GM23338 (cell line): ENCODE measurements at regions not wholly inside any gene's neighbourhood (a gene's known extent, or its start where the extent isn't known, plus 50 kb on each side); places are given as distances from the start of the nearest gene placed in this dataset.

Experiments used
- ATAC-seq: fragments of 200-7000 bp; cut with Tn5 transposase; 3 replicates; pipeline ENCODE4 v1.9.1; 2020
- DNase-seq: peaks from one replicate; pipeline ENCODE4 v3.0.0-alpha.2; 2015; ENCODE audit warnings: low spot score
- H2AFZ ChIP-seq: fragments of 200-600 bp; sonication (generic); 2 replicates; pipeline ENCODE4 v1.8.0; 2016; ENCODE audit warnings: antibody characterized with exemption, mild to moderate bottlenecking, moderate library complexity
- H3F3A ChIP-seq: fragments of 200-600 bp; sonication (generic); replicated peaks from 2 replicates; pipeline ENCODE4 v1.8.0; 2017; ENCODE audit warnings: antibody characterized with exemption, mixed run types, low read depth
- H3K27ac ChIP-seq: fragments of 200-600 bp; sonication (generic); 2 replicates; pipeline ENCODE4 v1.6.1; 2016; ENCODE audit warnings: low read depth
- H3K27me3 ChIP-seq: fragments of 200-600 bp; sonication (generic); 2 replicates; pipeline ENCODE4 v1.8.0; 2016; ENCODE audit warnings: mild to moderate bottlenecking, mixed run types, moderate library complexity; ENCODE audit not compliant: insufficient read depth
- H3K36me3 ChIP-seq: fragments of 200-600 bp; sonication (generic); 2 replicates; pipeline ENCODE4 v1.8.0; 2016; ENCODE audit warnings: mild to moderate bottlenecking; ENCODE audit not compliant: insufficient read depth
- H3K4me1 ChIP-seq: fragments of 200-600 bp; sonication (generic); 2 replicates; pipeline ENCODE4 v1.8.0; 2016; ENCODE audit warnings: mild to moderate bottlenecking, moderate library complexity; ENCODE audit not compliant: insufficient read depth
- H3K4me2 ChIP-seq: fragments of 200-600 bp; sonication (generic); 2 replicates; pipeline ENCODE4 v1.7.1; 2017; ENCODE audit warnings: mixed run types
- H3K4me3 ChIP-seq: fragments of 200-600 bp; sonication (generic); 2 replicates; pipeline ENCODE4 v1.6.1; 2016; ENCODE audit warnings: mixed run types
- H3K79me2 ChIP-seq: fragments of 200-600 bp; sonication (generic); replicated peaks from 2 replicates; pipeline ENCODE4 v1.8.0; 2017; ENCODE audit warnings: mild to moderate bottlenecking; ENCODE audit not compliant: insufficient read depth
- H3K9me2 ChIP-seq: fragments of 200-600 bp; sonication (generic); 2 replicates; pipeline ENCODE4 v1.8.0; 2017; ENCODE audit not compliant: insufficient read depth
- H4K20me1 ChIP-seq: fragments of 200-600 bp; sonication (generic); replicated peaks from 2 replicates; pipeline ENCODE4 v1.8.0; 2017; ENCODE audit warnings: mild to moderate bottlenecking; ENCODE audit not compliant: insufficient read depth
- H3K27ac Mint-ChIP-seq: 2 replicates; pipeline ENCODE4 v1.8.0; 2020; ENCODE audit warnings: inconsistent platforms, mild to moderate bottlenecking, moderate library complexity, mixed read lengths
- H3K27me3 Mint-ChIP-seq: 3 replicates; pipeline ENCODE4 v1.8.0; 2022; ENCODE audit warnings: low read depth, mild to moderate bottlenecking, moderate library complexity, mixed read lengths, inconsistent platforms; ENCODE audit not compliant: insufficient read depth, poor library complexity
- H3K36me3 Mint-ChIP-seq: 3 replicates; pipeline ENCODE4 v1.8.0; 2021; ENCODE audit warnings: low read depth, mild to moderate bottlenecking, inconsistent platforms, moderate library complexity, mixed read lengths
- H3K4me1 Mint-ChIP-seq: 3 replicates; pipeline ENCODE4 v1.8.0; 2020; ENCODE audit warnings: mild to moderate bottlenecking, inconsistent platforms, mixed read lengths
- H3K4me3 Mint-ChIP-seq: 3 replicates; pipeline ENCODE4 v1.8.0; 2021; ENCODE audit warnings: moderate library complexity, mild to moderate bottlenecking, inconsistent platforms, mixed read lengths
- H3K9me3 Mint-ChIP-seq: 3 replicates; pipeline ENCODE4 v1.8.0; 2020; ENCODE audit warnings: moderate library complexity, mild to moderate bottlenecking, inconsistent platforms, mixed read lengths
- CREB1 ChIP-seq: fragments of 250-450 bp; sonication (Bioruptor Pico); IDR thresholded peaks from 2 replicates; pipeline ENCODE4 v1.5.0; 2020; ENCODE audit warnings: low read depth, mild to moderate bottlenecking, moderate library complexity
- CTCF ChIP-seq, 2 experiments: fragments of 200-600 bp in 1 of 2; sonication (generic) in 1 of 2; conservative IDR thresholded peaks; 2 replicates each; pipeline versions ENCODE4 v1.5.1 to v1.6.1; 2016 to 2017; ENCODE audit warnings: antibody characterized with exemption in 2 of 2, low read depth in 2 of 2, mild to moderate bottlenecking in 2 of 2, moderate library complexity in 1 of 2
- EZH2phosphoT487 ChIP-seq: fragments of 200-600 bp; sonication (generic); IDR thresholded peaks from one replicate; pipeline ENCODE4 v1.8.1; 2018; ENCODE audit warnings: antibody characterized with exemption; ENCODE audit not compliant: unreplicated experiment
- JUNB ChIP-seq: IDR thresholded peaks from one replicate; pipeline ENCODE4 v1.6.1; 2016; ENCODE audit warnings: antibody characterized with exemption; ENCODE audit not compliant: unreplicated experiment
- NANOG ChIP-seq: IDR thresholded peaks from 2 replicates; pipeline ENCODE4 v1.6.1; 2016; ENCODE audit warnings: antibody characterized with exemption, borderline replicate concordance
- POLR2AphosphoS5 ChIP-seq: IDR thresholded peaks from 2 replicates; pipeline ENCODE4 v1.6.1; 2016; ENCODE audit warnings: antibody characterized with exemption, low read depth
- REST ChIP-seq: IDR thresholded peaks from one replicate; pipeline ENCODE4 v1.6.1; 2018; ENCODE audit warnings: antibody characterized with exemption; ENCODE audit not compliant: unreplicated experiment
- ZNF331 ChIP-seq: fragments of 250-450 bp; sonication (Bioruptor Pico); IDR thresholded peaks from 2 replicates; pipeline ENCODE4 v1.5.0; 2020; ENCODE audit warnings: low read depth, mild to moderate bottlenecking, moderate library complexity
- TF ChIP-seq, protein P1 (sequence below): fragments of 250-450 bp; sonication (Bioruptor Pico); IDR thresholded peaks from 2 replicates; pipeline ENCODE4 v1.5.0; 2020; ENCODE audit warnings: mild to moderate bottlenecking, moderate library complexity

- Histone ChIP-seq H3K79me2 (no peaks in the 10 kb centered on the region), H3K4me2 (no peak overlapping the region), H2AFZ (peak overlapping the region; percentile 19; the same call in 1 of the 2 replicates), H3K4me1 (peaks cover 10% of the 10 kb centered on the region), H4K20me1 (0 out of 2 replicates have a peak, but pooled peaks cover 2% of the 10 kb centered on the region), H3K9me2 (0 out of 2 replicates have a peak, but pooled peaks cover 4% of the 10 kb centered on the region), H3F3A (no peaks in the 10 kb centered on the region), H3K27ac (no peak overlapping the region), H3K36me3 (no peaks in the 10 kb centered on the region), H3K27me3 (no peaks in the 10 kb centered on the region), H3K4me3 (no peak overlapping the region)
- DNase-seq (no peak), ATAC-seq (peak; percentile 40; the same call in 1 of the 3 replicates)
- no peaks in the 10 kb centered on the region for H3K36me3 Mint-ChIP-seq
- H3K4me3 Mint-ChIP-seq, result no peak overlapping the region
- H3K27me3 Mint-ChIP-seq, result peaks cover 3% of the 10 kb centered on the region
- H3K9me3 Mint-ChIP-seq, result peaks cover 3% of the 10 kb centered on the region; the same call in 2 of the 3 replicates
- no peak for TF ChIP-seq NANOG
- peaks cover 16% of the 10 kb centered on the region; the same call in 2 of the 3 replicates for H3K4me1 Mint-ChIP-seq
- no peak overlapping the region for H3K27ac Mint-ChIP-seq
Observed at GRCh38 chr12:116642683-116643082, 83.5 kb downstream of the MAP1LC3B2 start.

- peaks cover 3% of the 10 kb centered on the region for H3K27me3 Mint-ChIP-seq
- H3K4me3 ChIP-seq, result no peak overlapping the region
- H3K27ac Mint-ChIP-seq, result no peak overlapping the region
- H3K9me3 Mint-ChIP-seq, result peaks cover 3% of the 10 kb centered on the region; the same call in 2 of the 3 replicates
- no peaks in the 10 kb centered on the region for H3K79me2 ChIP-seq
- H3K4me1 ChIP-seq, result peaks cover 10% of the 10 kb centered on the region
- H3K36me3 Mint-ChIP-seq, result no peaks in the 10 kb centered on the region
- no peak overlapping the region for H3K4me3 Mint-ChIP-seq
- H3K27ac ChIP-seq, result no peak overlapping the region
- no peak overlapping the region for H2AFZ ChIP-seq
- ATAC-seq, result no peak
- DNase-seq, result no peak
- H3K4me2 ChIP-seq, result no peak overlapping the region
- no peaks in the 10 kb centered on the region for H3K27me3 ChIP-seq
- no peaks in the 10 kb centered on the region for H3F3A ChIP-seq
- 0 out of 2 replicates have a peak, but pooled peaks cover 2% of the 10 kb centered on the region for H4K20me1 ChIP-seq
- H3K9me2 ChIP-seq, result 0 out of 2 replicates have a peak, but pooled peaks cover 4% of the 10 kb centered on the region
- H3K36me3 ChIP-seq, result no peaks in the 10 kb centered on the region
- peaks cover 16% of the 10 kb centered on the region; the same call in 2 of the 3 replicates for H3K4me1 Mint-ChIP-seq
- TF ChIP-seq, protein P1, sequence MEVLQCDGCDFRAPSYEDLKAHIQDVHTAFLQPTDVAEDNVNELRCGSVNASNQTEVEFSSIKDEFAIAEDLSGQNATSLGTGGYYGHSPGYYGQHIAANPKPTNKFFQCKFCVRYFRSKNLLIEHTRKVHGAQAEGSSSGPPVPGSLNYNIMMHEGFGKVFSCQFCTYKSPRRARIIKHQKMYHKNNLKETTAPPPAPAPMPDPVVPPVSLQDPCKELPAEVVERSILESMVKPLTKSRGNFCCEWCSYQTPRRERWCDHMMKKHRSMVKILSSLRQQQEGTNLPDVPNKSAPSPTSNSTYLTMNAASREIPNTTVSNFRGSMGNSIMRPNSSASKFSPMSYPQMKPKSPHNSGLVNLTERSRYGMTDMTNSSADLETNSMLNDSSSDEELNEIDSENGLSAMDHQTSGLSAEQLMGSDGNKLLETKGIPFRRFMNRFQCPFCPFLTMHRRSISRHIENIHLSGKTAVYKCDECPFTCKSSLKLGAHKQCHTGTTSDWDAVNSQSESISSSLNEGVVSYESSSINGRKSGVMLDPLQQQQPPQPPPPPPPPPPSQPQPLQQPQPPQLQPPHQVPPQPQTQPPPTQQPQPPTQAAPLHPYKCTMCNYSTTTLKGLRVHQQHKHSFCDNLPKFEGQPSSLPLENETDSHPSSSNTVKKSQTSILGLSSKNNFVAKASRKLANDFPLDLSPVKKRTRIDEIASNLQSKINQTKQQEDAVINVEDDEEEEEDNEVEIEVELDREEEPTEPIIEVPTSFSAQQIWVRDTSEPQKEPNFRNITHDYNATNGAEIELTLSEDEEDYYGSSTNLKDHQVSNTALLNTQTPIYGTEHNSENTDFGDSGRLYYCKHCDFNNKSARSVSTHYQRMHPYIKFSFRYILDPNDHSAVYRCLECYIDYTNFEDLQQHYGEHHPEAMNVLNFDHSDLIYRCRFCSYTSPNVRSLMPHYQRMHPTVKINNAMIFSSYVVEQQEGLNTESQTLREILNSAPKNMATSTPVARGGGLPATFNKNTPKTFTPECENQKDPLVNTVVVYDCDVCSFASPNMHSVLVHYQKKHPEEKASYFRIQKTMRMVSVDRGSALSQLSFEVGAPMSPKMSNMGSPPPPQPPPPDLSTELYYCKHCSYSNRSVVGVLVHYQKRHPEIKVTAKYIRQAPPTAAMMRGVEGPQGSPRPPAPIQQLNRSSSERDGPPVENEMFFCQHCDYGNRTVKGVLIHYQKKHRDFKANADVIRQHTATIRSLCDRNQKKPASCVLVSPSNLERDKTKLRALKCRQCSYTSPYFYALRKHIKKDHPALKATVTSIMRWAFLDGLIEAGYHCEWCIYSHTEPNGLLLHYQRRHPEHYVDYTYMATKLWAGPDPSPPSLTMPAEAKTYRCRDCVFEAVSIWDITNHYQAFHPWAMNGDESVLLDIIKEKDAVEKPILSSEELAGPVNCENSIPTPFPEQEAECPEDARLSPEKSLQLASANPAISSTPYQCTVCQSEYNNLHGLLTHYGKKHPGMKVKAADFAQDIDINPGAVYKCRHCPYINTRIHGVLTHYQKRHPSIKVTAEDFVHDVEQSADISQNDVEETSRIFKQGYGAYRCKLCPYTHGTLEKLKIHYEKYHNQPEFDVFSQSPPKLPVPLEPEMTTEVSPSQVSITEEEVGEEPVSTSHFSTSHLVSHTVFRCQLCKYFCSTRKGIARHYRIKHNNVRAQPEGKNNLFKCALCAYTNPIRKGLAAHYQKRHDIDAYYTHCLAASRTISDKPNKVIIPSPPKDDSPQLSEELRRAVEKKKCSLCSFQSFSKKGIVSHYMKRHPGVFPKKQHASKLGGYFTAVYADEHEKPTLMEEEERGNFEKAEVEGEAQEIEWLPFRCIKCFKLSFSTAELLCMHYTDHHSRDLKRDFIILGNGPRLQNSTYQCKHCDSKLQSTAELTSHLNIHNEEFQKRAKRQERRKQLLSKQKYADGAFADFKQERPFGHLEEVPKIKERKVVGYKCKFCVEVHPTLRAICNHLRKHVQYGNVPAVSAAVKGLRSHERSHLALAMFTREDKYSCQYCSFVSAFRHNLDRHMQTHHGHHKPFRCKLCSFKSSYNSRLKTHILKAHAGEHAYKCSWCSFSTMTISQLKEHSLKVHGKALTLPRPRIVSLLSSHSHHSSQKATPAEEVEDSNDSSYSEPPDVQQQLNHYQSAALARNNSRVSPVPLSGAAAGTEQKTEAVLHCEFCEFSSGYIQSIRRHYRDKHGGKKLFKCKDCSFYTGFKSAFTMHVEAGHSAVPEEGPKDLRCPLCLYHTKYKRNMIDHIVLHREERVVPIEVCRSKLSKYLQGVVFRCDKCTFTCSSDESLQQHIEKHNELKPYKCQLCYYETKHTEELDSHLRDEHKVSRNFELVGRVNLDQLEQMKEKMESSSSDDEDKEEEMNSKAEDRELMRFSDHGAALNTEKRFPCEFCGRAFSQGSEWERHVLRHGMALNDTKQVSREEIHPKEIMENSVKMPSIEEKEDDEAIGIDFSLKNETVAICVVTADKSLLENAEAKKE (CRISPR knock-in tag), result no peak
- TF ChIP-seq JUNB (no peak), REST (no peak), POLR2AphosphoS5 (no peak), CTCF (conservative IDR thresholded peaks at IDR 0.05; ENCODE audit: low read depth in 2 of 2) (no peak), NANOG (no peak), EZH2phosphoT487 (no peak), CREB1 (CRISPR knock-in tag) (no peak), ZNF331 (CRISPR knock-in tag) (no peak)
Observed at GRCh38 chr12:116642106-116642505, 82.9 kb downstream of the MAP1LC3B2 start.
